PC-3 (cell line): ENCODE measurements at regions not wholly inside any gene's neighbourhood (a gene's known extent, or its start where the extent isn't known, plus 50 kb on each side); places are given as distances from the start of the nearest gene placed in this dataset.

Source experiments
- ATAC-seq: fragments of 200-7000 bp; cut with Tn5 transposase; 2 replicates; pipeline ENCODE4 v1.9.1; 2020; ENCODE audit warnings: mild to moderate bottlenecking, moderate library complexity
- BruUV-seq: library from RNA; stranded (reverse); fragments of 400-500 nt; replicated peaks from 2 replicates; lab custom pipeline; 2021; lab: Mats Ljungman, UMichigan
- CTCF ChIA-PET: fragments of 300-600 bp; sonication (Branson Sonifier 250); formaldehyde crosslinking; loops from one replicate; lab custom pipeline; 2022; ENCODE audit warnings: antibody characterized with exemption; lab: Charles Lee
- POLR2A ChIA-PET: fragments of 300-600 bp; sonication (Branson Sonifier 250); formaldehyde crosslinking; loops from one replicate; lab custom pipeline; 2022; ENCODE audit warnings: antibody characterized with exemption; ENCODE audit not compliant: unreplicated experiment; lab: Charles Lee
- DNase-seq: peaks from one replicate; pipeline ENCODE4 v3.0.0-alpha.2; 2015
- H2AFZ ChIP-seq: fragments of 300-600 bp; sonication (generic); 2 replicates; pipeline ENCODE4 v1.6.0; 2016; ENCODE audit warnings: antibody characterized with exemption, low read length
- H3F3A ChIP-seq: fragments of 300-600 bp; sonication (generic); one replicate; pipeline ENCODE4 v1.6.0; 2017; ENCODE audit warnings: antibody characterized with exemption, low read length, control low read depth, mild to moderate bottlenecking; ENCODE audit not compliant: unreplicated experiment
- H3K27ac ChIP-seq: fragments of 300-600 bp; sonication (generic); 2 replicates; pipeline ENCODE4 v1.5.1; 2016; ENCODE audit warnings: mild to moderate bottlenecking, low read length
- H3K27me3 ChIP-seq: fragments of 300-600 bp; sonication (generic); 2 replicates; pipeline ENCODE4 v1.6.1; 2016; ENCODE audit warnings: low read length, mixed read lengths
- H3K36me3 ChIP-seq: fragments of 300-600 bp; sonication (generic); 2 replicates; pipeline ENCODE4 v1.6.1; 2016; ENCODE audit warnings: low read depth, mixed run types, low read length, mixed read lengths
- H3K4me1 ChIP-seq: fragments of 300-600 bp; sonication (generic); 2 replicates; pipeline ENCODE4 v1.5.1; 2016; ENCODE audit warnings: low read length; ENCODE audit not compliant: insufficient read depth
- H3K4me2 ChIP-seq: fragments of 300-600 bp; sonication (generic); 2 replicates; pipeline ENCODE4 v1.6.0; 2016; ENCODE audit warnings: low read length
- H3K4me3 ChIP-seq: fragments of 300-600 bp; sonication (generic); 2 replicates; pipeline ENCODE4 v1.5.1; 2016; ENCODE audit warnings: mild to moderate bottlenecking, low read length, mixed read lengths
- H3K79me2 ChIP-seq: fragments of 300-600 bp; sonication (generic); 2 replicates; pipeline ENCODE4 v1.6.1; 2017; ENCODE audit warnings: low read length, mixed read lengths
- H3K9ac ChIP-seq: fragments of 300-600 bp; sonication (generic); 2 replicates; pipeline ENCODE4 v1.6.0; 2016; ENCODE audit warnings: mild to moderate bottlenecking, low read length
- H3K9me2 ChIP-seq: fragments of 300-600 bp; sonication (generic); replicated peaks from 2 replicates; pipeline ENCODE4 v1.6.1; 2016; ENCODE audit warnings: mixed run types, low read length, mixed read lengths
- H3K9me3 ChIP-seq: fragments of 300-600 bp; sonication (generic); 2 replicates; pipeline ENCODE4 v1.6.1; 2016; ENCODE audit warnings: low read length, mixed read lengths
- H4K20me1 ChIP-seq: fragments of 300-600 bp; sonication (generic); 2 replicates; pipeline ENCODE4 v1.6.1; 2016; ENCODE audit warnings: low read length, mixed read lengths
- CTCF ChIP-seq: fragments of 300-600 bp; sonication (generic); conservative IDR thresholded peaks from 2 replicates; pipeline ENCODE4 v1.5.1; 2017; ENCODE audit warnings: antibody characterized with exemption, low read depth, mild to moderate bottlenecking, low read length
- EZH2 ChIP-seq: fragments of 300-600 bp; sonication (generic); IDR thresholded peaks from one replicate; pipeline ENCODE4 v1.6.1; 2017; ENCODE audit warnings: antibody characterized with exemption, mild to moderate bottlenecking, low read length; ENCODE audit not compliant: unreplicated experiment
- EZH2phosphoT487 ChIP-seq: fragments of 300-600 bp; sonication (generic); IDR thresholded peaks from 2 replicates; pipeline ENCODE4 v1.6.1; 2018; ENCODE audit warnings: mild to moderate bottlenecking, antibody characterized with exemption, low read length, borderline replicate concordance
- intact Hi-C: fragments of 100-400 bp; cut with micrococcal nuclease; formaldehyde crosslinking; loops from 2 replicates; pipeline ENCODE4 v1.9.0; 2023

- Histone ChIP-seq H3K4me3 (no peak overlapping the region), H3K27ac (no peak overlapping the region), H2AFZ (no peak overlapping the region), H3K36me3 (no peaks in the 10 kb centered on the region), H3K9me3 (no peaks in the 10 kb centered on the region), H3K27me3 (peaks cover 17% of the 10 kb centered on the region), H3F3A (no peaks in the 10 kb centered on the region), H4K20me1 (no peaks in the 10 kb centered on the region), H3K4me1 (no peaks in the 10 kb centered on the region), H3K79me2 (no peaks in the 10 kb centered on the region), H3K9me2 (no peaks in the 10 kb centered on the region), H3K9ac (no peak overlapping the region), H3K4me2 (no peak overlapping the region)
- CTCF ChIA-PET = no interaction called here
- TF ChIP-seq EZH2 = no peak
- no peak for TF ChIP-seq CTCF
- TF ChIP-seq EZH2phosphoT487 = no peak
- no peak for DNase-seq
- POLR2A ChIA-PET = no interaction called here
- intact Hi-C loops = no loop called here
- ATAC-seq = no peak
- no TSS peak for BruUV-seq
Measured at GRCh38 chr15:70443486-70444273, 319.7 kb downstream of the UACA start.

GRCh38 chr15:70442616-70443321, 320.6 kb downstream of the UACA start:
- Histone ChIP-seq H3K4me2 (no peak overlapping the region), H3K9me2 (no peaks in the 10 kb centered on the region), H4K20me1 (no peaks in the 10 kb centered on the region), H3K79me2 (no peaks in the 10 kb centered on the region), H3K9me3 (no peaks in the 10 kb centered on the region), H2AFZ (no peak overlapping the region), H3K27me3 (peaks cover 17% of the 10 kb centered on the region), H3F3A (no peaks in the 10 kb centered on the region), H3K4me1 (0 out of 2 replicates have a peak, but pooled peaks cover 4% of the 10 kb centered on the region), H3K4me3 (no peak overlapping the region), H3K9ac (no peak overlapping the region), H3K36me3 (no peaks in the 10 kb centered on the region), H3K27ac (no peak overlapping the region)
- ChIA-PET POLR2A (no interaction called here), CTCF (no interaction called here)
- ATAC-seq (no peak), DNase-seq (no peak)
- TF ChIP-seq CTCF (no peak), EZH2 (no peak), EZH2phosphoT487 (no peak)
- intact Hi-C loops = no loop called here
- no TSS peak for BruUV-seq

GRCh38 chr15:70442211-70442610, 321.1 kb downstream of the UACA start:
- H3K9ac ChIP-seq = no peak overlapping the region
- peaks cover 17% of the 10 kb centered on the region for H3K27me3 ChIP-seq
- no peak overlapping the region for H3K4me3 ChIP-seq
- TF ChIP-seq CTCF (no peak), EZH2phosphoT487 (no peak), EZH2 (no peak)
- no peaks in the 10 kb centered on the region for H3K9me2 ChIP-seq
- H3K36me3 ChIP-seq = no peaks in the 10 kb centered on the region
- BruUV-seq = no TSS peak
- H3K9me3 ChIP-seq = no peaks in the 10 kb centered on the region
- H3K79me2 ChIP-seq = no peaks in the 10 kb centered on the region
- no peaks in the 10 kb centered on the region for H4K20me1 ChIP-seq
- ATAC-seq = no peak
- intact Hi-C loops = no loop called here
- H3K27ac ChIP-seq = no peak overlapping the region
- ChIA-PET CTCF (no interaction called here), POLR2A (no interaction called here)
- H3K4me1 ChIP-seq = 0 out of 2 replicates have a peak, but pooled peaks cover 4% of the 10 kb centered on the region
- no peak overlapping the region for H3K4me2 ChIP-seq
- H2AFZ ChIP-seq = no peak overlapping the region
- no peak for DNase-seq
- no peaks in the 10 kb centered on the region for H3F3A ChIP-seq
